Liver (tissue), 7 donors: ENCODE measurements at regions not wholly inside any gene's neighbourhood (a gene's known extent, or its start where the extent isn't known, plus 50 kb on each side); places are given as distances from the start of the nearest gene placed in this dataset.

ENCODE experiments used
- DNase-seq: peaks from one replicate; pipeline ENCODE4 v3.0.0-alpha.2; 2017; ENCODE audit warnings: low spot score
- H3K27ac ChIP-seq, 2 donors: one replicate each; pipeline ENCODE4 v1.7.0; 2013; ENCODE audit warnings: inconsistent platforms in 2 of 2, low read length in 2 of 2, control low read depth in 1 of 2, low read depth in 1 of 2, mild to moderate bottlenecking in 1 of 2
- H3K27me3 ChIP-seq, 4 donors: one replicate each; pipeline versions ENCODE4 v1.6.1 to v1.7.0; 2013; ENCODE audit warnings: low read length in 3 of 4, inconsistent platforms in 1 of 4, mild to moderate bottlenecking in 1 of 4, moderate library complexity in 1 of 4; ENCODE audit not compliant: control insufficient read depth in 4 of 4, insufficient read depth in 4 of 4
- H3K36me3 ChIP-seq, 4 donors: one replicate each; pipeline versions ENCODE4 v1.6.1 to v1.7.0; 2013; ENCODE audit warnings: low read length in 3 of 4, mild to moderate bottlenecking in 3 of 4, low read depth in 1 of 4, moderate library complexity in 1 of 4; ENCODE audit not compliant: control insufficient read depth in 4 of 4, insufficient read depth in 3 of 4
- H3K4me1 ChIP-seq, 4 donors: one replicate each; pipeline versions ENCODE4 v1.6.1 to v1.7.0; 2013; ENCODE audit warnings: low read length in 3 of 4, mild to moderate bottlenecking in 3 of 4, moderate library complexity in 1 of 4; ENCODE audit not compliant: control insufficient read depth in 4 of 4, insufficient read depth in 4 of 4
- H3K4me3 ChIP-seq, 3 donors: one replicate each; pipeline versions ENCODE4 v1.6.1 to v1.7.0; 2013; ENCODE audit warnings: low read length in 3 of 3, control low read depth in 1 of 3, low read depth in 1 of 3, mild to moderate bottlenecking in 1 of 3
- H3K9ac ChIP-seq, 2 donors: one replicate each; pipeline ENCODE4 v1.7.0; 2013; ENCODE audit warnings: low read length in 2 of 2, mild to moderate bottlenecking in 2 of 2, moderate library complexity in 2 of 2, control low read depth in 1 of 2, low read depth in 1 of 2
- H3K9me3 ChIP-seq, 4 donors: one replicate each; pipeline versions ENCODE4 v1.6.1 to v1.7.0; 2013; ENCODE audit warnings: low read length in 3 of 4; ENCODE audit not compliant: control insufficient read depth in 4 of 4
- EGR1 ChIP-seq, 2 donors: IDR thresholded peaks; 2 replicates each; pipeline ENCODE4 v1.6.1; 2016 to 2018; ENCODE audit warnings: antibody characterized with exemption in 2 of 2, low read depth in 2 of 2
- FOXA1 ChIP-seq: IDR thresholded peaks from 2 replicates; pipeline ENCODE4 v1.6.1; 2016; ENCODE audit warnings: antibody characterized with exemption
- FOXA2 ChIP-seq: IDR thresholded peaks from 2 replicates; pipeline ENCODE4 v1.6.1; 2016; ENCODE audit warnings: antibody characterized with exemption
- GABPA ChIP-seq, 2 donors: IDR thresholded peaks in 1 of 2; conservative IDR thresholded peaks in 1 of 2; 2 replicates each; pipeline ENCODE4 v1.6.1; 2016; ENCODE audit warnings: antibody characterized with exemption in 2 of 2, mild to moderate bottlenecking in 1 of 2, moderate library complexity in 1 of 2
- HNF4A ChIP-seq, 2 donors: conservative IDR thresholded peaks; 2 replicates each; pipeline ENCODE4 v1.6.1; 2016; ENCODE audit warnings: antibody characterized with exemption in 2 of 2, mild to moderate bottlenecking in 2 of 2
- HNF4G ChIP-seq: IDR thresholded peaks from 2 replicates; pipeline ENCODE4 v1.6.1; 2016; ENCODE audit warnings: antibody characterized with exemption
- JUND ChIP-seq, 2 donors: IDR thresholded peaks; 2 replicates each; pipeline ENCODE4 v1.6.1; 2016; ENCODE audit warnings: antibody characterized with exemption in 2 of 2
- RAD21 ChIP-seq, 2 donors: IDR thresholded peaks; 2 replicates each; pipeline ENCODE4 v1.6.1; 2016; ENCODE audit warnings: antibody characterized with exemption in 2 of 2, mild to moderate bottlenecking in 2 of 2
- RXRA ChIP-seq, 2 donors: IDR thresholded peaks; 2 replicates each; pipeline ENCODE4 v1.6.1; 2017 to 2018; ENCODE audit warnings: antibody characterized with exemption in 2 of 2, mild to moderate bottlenecking in 1 of 2
- SP1 ChIP-seq: IDR thresholded peaks from 2 replicates; pipeline ENCODE4 v1.6.1; 2018; ENCODE audit warnings: antibody characterized with exemption, mild to moderate bottlenecking
- TAF1 ChIP-seq: conservative IDR thresholded peaks from 2 replicates; pipeline ENCODE4 v1.6.1; 2016; ENCODE audit warnings: antibody characterized with exemption, mild to moderate bottlenecking
- YY1 ChIP-seq: IDR thresholded peaks from 2 replicates; pipeline ENCODE4 v1.6.1; 2016; ENCODE audit warnings: antibody characterized with exemption, mild to moderate bottlenecking
- WGBS: extraction: QIAGEN DNeasy Blood & Tissue Kit; methylation state at CpG from one replicate; pipeline ENCODE4 v1.1.7; 2013; 5-methylcytosine and 5-hydroxymethylcytosine counted together
- TF ChIP-seq, protein P1 (sequence below): IDR thresholded peaks from 2 replicates; pipeline ENCODE4 v1.6.1; 2016; ENCODE audit warnings: antibody characterized with exemption, mild to moderate bottlenecking
- TF ChIP-seq, protein P2 (sequence below): IDR thresholded peaks from 2 replicates; pipeline ENCODE4 v1.6.1; 2016; ENCODE audit warnings: antibody characterized with exemption
- TF ChIP-seq, protein P3 (sequence below): IDR thresholded peaks from 2 replicates; pipeline ENCODE4 v1.6.1; 2016; ENCODE audit warnings: antibody characterized with exemption
- donor health status: healthy.
- donor health status: healthy.
- donor health status: healthy.
- donor health status: healthy.

DNA sequence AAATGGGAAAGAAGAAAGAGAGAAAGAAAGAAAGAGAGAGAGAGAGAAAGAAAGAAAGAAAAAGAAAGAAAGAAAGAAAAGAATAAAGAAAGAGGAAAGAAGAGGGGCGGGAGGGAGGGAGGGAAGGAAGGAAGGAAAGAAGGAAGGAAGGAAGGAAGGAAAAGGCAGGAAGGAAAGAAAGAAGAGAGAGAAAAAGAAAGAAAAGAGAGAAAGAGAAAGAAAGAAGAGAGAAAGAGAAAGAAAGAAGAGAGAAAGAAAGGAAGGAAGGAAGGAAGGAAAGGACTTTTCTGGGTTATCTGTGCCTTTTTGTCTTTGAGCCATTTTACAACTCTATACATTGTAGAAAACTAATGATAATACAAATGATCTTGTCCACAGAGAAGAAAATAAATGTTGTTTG, 136.6 kb upstream of the SMAD3 start:
- H3K4me1 ChIP-seq = peaks cover 0 to 7% (median 4%) of the 10 kb centered on the region in 4 donors
- no peak overlapping the region for H3K4me3 ChIP-seq
- no peaks in the 10 kb centered on the region for H3K9me3 ChIP-seq
- H3K27me3 ChIP-seq = no peaks in the 10 kb centered on the region
- 98% methylated on average over 1 of the region's 1 CpG for WGBS
- no peak for DNase-seq
- TF ChIP-seq GABPA (IDR thresholded peaks at IDR 0.05 in 1 of 2, conservative IDR thresholded peaks at IDR 0.05 in 1 of 2) = no peak
- TF ChIP-seq, protein P1, sequence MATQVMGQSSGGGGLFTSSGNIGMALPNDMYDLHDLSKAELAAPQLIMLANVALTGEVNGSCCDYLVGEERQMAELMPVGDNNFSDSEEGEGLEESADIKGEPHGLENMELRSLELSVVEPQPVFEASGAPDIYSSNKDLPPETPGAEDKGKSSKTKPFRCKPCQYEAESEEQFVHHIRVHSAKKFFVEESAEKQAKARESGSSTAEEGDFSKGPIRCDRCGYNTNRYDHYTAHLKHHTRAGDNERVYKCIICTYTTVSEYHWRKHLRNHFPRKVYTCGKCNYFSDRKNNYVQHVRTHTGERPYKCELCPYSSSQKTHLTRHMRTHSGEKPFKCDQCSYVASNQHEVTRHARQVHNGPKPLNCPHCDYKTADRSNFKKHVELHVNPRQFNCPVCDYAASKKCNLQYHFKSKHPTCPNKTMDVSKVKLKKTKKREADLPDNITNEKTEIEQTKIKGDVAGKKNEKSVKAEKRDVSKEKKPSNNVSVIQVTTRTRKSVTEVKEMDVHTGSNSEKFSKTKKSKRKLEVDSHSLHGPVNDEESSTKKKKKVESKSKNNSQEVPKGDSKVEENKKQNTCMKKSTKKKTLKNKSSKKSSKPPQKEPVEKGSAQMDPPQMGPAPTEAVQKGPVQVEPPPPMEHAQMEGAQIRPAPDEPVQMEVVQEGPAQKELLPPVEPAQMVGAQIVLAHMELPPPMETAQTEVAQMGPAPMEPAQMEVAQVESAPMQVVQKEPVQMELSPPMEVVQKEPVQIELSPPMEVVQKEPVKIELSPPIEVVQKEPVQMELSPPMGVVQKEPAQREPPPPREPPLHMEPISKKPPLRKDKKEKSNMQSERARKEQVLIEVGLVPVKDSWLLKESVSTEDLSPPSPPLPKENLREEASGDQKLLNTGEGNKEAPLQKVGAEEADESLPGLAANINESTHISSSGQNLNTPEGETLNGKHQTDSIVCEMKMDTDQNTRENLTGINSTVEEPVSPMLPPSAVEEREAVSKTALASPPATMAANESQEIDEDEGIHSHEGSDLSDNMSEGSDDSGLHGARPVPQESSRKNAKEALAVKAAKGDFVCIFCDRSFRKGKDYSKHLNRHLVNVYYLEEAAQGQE = no peak
- TF ChIP-seq EGR1 (IDR thresholded peaks at IDR 0.05; ENCODE audit: low read depth in 2 of 2) = no peak
- TF ChIP-seq HNF4G = no peak
- no peaks in the 10 kb centered on the region for H3K36me3 ChIP-seq
- no peak overlapping the region for H3K27ac ChIP-seq
- no peak overlapping the region for H3K9ac ChIP-seq

DNA sequence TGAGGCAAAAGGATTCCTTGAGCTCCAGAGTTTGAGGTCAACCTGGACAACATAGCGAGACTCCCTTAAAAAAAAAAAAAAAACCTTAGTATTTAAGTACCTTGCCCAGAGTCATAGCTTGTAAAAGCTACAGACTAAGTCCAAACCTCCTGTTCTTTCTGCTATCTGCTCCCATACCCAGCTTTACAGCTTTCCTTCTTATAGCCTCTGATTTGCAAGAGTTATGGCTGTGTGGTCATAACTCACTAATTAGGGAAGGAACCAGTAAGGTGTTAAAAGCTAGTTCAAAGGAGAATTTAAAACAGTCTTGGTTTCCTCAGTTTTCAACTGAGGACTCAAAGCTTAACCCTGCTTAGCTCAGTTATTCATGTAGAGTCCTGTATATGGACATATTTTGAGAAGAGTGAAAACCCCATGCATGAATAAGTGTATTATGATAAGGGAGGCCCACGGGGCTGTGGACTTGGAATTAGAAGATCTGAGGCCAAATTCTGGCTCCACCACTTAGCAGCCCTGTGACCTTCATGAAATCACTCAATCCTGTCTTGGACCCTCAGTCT, 135.5 kb upstream of the SMAD3 start:
- DNase-seq = no peak
- H3K4me1 ChIP-seq = peaks cover 0 to 7% (median 4%) of the 10 kb centered on the region in 4 donors
- H3K36me3 ChIP-seq = no peaks in the 10 kb centered on the region
- WGBS = 90% methylated on average over 2 of the region's 2 CpGs
- no peak overlapping the region for H3K9ac ChIP-seq
- H3K4me3 ChIP-seq = no peak overlapping the region
- TF ChIP-seq TAF1 = no peak
- TF ChIP-seq, protein P2, sequence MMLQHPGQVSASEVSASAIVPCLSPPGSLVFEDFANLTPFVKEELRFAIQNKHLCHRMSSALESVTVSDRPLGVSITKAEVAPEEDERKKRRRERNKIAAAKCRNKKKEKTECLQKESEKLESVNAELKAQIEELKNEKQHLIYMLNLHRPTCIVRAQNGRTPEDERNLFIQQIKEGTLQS = no peak
- no peak for TF ChIP-seq JUND (IDR thresholded peaks at IDR 0.05)
- TF ChIP-seq FOXA2 = no peak
- TF ChIP-seq, protein P1 = no peak
- TF ChIP-seq GABPA (IDR thresholded peaks at IDR 0.05 in 1 of 2, conservative IDR thresholded peaks at IDR 0.05 in 1 of 2) = no peak
- TF ChIP-seq SP1 = no peak
- no peak for TF ChIP-seq YY1
- TF ChIP-seq, protein P3, sequence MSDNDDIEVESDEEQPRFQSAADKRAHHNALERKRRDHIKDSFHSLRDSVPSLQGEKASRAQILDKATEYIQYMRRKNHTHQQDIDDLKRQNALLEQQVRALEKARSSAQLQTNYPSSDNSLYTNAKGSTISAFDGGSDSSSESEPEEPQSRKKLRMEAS = no peak
- TF ChIP-seq RXRA (IDR thresholded peaks at IDR 0.05) = no peak
- no peak for TF ChIP-seq RAD21 (IDR thresholded peaks at IDR 0.05)
- no peak for TF ChIP-seq FOXA1
- TF ChIP-seq HNF4A (conservative IDR thresholded peaks at IDR 0.05) = no peak
- H3K9me3 ChIP-seq = no peaks in the 10 kb centered on the region
- no peaks in the 10 kb centered on the region for H3K27me3 ChIP-seq
- H3K27ac ChIP-seq = no peak overlapping the region
